ENCODE measurements at regions not wholly inside any gene's neighbourhood (a gene's known extent, or its start where the extent isn't known, plus 50 kb on each side); places are given as distances from the start of the nearest gene placed in this dataset.

DNA sequence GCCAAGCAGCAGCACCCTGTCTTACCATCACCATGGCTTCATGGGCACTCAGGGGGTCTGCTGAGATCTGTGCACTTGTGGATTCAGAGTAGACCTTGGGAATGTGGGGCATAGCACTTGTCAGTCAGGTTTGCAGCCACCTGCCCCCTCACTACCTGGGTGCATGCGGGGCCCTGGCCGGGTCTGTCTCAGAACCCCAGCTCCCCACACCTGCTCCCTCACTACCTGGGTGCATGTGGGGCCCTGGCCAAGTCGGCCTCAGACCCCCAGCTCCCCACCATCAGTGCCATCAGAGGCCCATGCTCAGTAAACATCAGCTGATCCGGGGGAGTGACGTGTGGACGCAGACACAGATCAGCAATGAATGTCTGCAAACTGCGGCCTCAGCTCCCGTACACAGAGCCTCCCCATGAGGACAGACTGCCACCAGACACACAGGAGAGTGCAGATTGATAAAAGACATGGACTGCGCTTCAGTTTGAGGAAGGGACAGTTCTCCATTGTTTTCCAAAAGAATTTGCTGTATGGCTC is 205.1 kb downstream of the GLI2 start:
- Histone ChIP-seq H3K4me1 (ENCODE audit: control insufficient read depth, insufficient read depth, low read length) (no peaks in the 10 kb centered on the region), H4K20me1 (ENCODE audit: control insufficient read depth, insufficient read depth) (no peaks in the 10 kb centered on the region), H3K36me3 (ENCODE audit: control insufficient read depth in 2 of 2, insufficient read depth in 2 of 2, low read length in 1 of 2) (no peaks in the 10 kb centered on the region), H3K9me3 (replicated peaks; ENCODE audit: control insufficient read depth, insufficient read depth, low read length) (no peaks in the 10 kb centered on the region), H3K4me2 (ENCODE audit: control insufficient read depth, insufficient read depth) (no peak overlapping the region), H3K9ac (ENCODE audit: control insufficient read depth, insufficient read depth, low read length) (no peak overlapping the region), H3K27me3 (replicated peaks in 1 of 2; ENCODE audit: control insufficient read depth in 2 of 2, insufficient read depth in 2 of 2, low read length in 1 of 2) (no peaks in the 10 kb centered on the region), H3K79me2 (ENCODE audit: control insufficient read depth, insufficient read depth, low read length) (no peaks in the 10 kb centered on the region), H3K4me3 (no peak overlapping the region), H2AFZ (ENCODE audit: control insufficient read depth, low read depth, low read length) (no peak overlapping the region), H3K27ac (ENCODE audit: control insufficient read depth, insufficient read depth) (no peak overlapping the region)
- ChIA-PET SMC1A (ENCODE audit: uncharacterized antibody, unreplicated experiment) (no interaction called here), POLR2A (no interaction called here), RAD21 (ENCODE audit: unreplicated experiment) (no interaction called here), CTCF (no interaction called here)
- ATAC-seq (no peak), DNase-seq (ENCODE audit: low read depth, low spot score) (no peak), FAIRE-seq (no peak)
- in situ Hi-C loops (cut with MboI) (no loop called here), intact Hi-C loops (cut with micrococcal nuclease; ENCODE audit: unreplicated experiment) (no loop called here)
- 36% methylated on average over 9 of the region's 9 CpGs for WGBS (ENCODE audit: insufficient coverage, insufficient replicate concordance, low lambda C conversion rate, missing lambda C conversion rate)
- BruUV-seq (replicated peaks) = no TSS peak
- TF ChIP-seq EP300 (IDR thresholded peaks at IDR 0.05; ENCODE audit: borderline replicate concordance in 1 of 2, control insufficient read depth in 1 of 2, low read depth in 2 of 2, low read length in 2 of 2) (no peak), IRF4 (IDR thresholded peaks at IDR 0.05; ENCODE audit: low read depth, low read length) (no peak), NBN (IDR thresholded peaks at IDR 0.05) (no peak), RFX5 (IDR thresholded peaks at IDR 0.05; ENCODE audit: low read depth, low read length) (no peak)
- TF ChIP-seq, protein P1, sequence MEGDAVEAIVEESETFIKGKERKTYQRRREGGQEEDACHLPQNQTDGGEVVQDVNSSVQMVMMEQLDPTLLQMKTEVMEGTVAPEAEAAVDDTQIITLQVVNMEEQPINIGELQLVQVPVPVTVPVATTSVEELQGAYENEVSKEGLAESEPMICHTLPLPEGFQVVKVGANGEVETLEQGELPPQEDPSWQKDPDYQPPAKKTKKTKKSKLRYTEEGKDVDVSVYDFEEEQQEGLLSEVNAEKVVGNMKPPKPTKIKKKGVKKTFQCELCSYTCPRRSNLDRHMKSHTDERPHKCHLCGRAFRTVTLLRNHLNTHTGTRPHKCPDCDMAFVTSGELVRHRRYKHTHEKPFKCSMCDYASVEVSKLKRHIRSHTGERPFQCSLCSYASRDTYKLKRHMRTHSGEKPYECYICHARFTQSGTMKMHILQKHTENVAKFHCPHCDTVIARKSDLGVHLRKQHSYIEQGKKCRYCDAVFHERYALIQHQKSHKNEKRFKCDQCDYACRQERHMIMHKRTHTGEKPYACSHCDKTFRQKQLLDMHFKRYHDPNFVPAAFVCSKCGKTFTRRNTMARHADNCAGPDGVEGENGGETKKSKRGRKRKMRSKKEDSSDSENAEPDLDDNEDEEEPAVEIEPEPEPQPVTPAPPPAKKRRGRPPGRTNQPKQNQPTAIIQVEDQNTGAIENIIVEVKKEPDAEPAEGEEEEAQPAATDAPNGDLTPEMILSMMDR (IDR thresholded peaks at IDR 0.05 in 2 of 3, conservative IDR thresholded peaks at IDR 0.05 in 1 of 3; ENCODE audit: control insufficient read depth in 2 of 3, extremely low read depth in 1 of 3, insufficient read depth in 1 of 3, low read depth in 3 of 3, low read length in 3 of 3) = no peak

DNA sequence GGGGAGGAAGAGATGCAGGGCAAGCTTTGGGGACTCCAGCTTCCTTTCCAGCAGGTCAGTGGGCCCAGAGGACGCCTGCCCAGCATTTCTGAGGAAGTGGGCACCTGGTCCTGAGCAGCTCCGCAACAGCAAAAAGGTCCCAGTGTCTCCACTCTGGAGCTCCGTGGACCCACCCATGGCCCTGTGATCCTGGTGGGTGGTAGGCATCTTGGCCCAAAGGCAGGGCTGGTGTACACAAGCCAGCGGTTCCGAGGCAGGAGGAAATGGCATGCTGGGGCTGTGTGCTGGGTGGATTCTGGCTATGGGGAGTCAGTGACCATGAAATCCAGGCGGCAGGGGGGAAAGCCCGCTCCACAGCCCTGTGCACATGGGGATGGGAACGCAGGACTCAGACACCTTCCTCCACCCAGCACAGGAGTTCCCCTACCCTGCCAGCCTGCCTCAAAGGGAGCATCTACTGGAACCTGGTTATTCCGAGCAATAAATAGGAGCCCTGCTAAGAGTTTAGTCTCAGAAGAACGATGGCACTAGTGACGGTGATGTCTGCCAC is 206.0 kb downstream of the GLI2 start:
- no peak overlapping the region for H3K4me3 ChIP-seq
- intact Hi-C loops (cut with micrococcal nuclease; ENCODE audit: unreplicated experiment) (no loop called here), in situ Hi-C loops (cut with MboI) (no loop called here)
- no peak overlapping the region for H2AFZ ChIP-seq (ENCODE audit: control insufficient read depth, low read depth, low read length)
- WGBS (ENCODE audit: insufficient coverage, insufficient replicate concordance, low lambda C conversion rate, missing lambda C conversion rate) = 32% methylated on average over 11 of the region's 11 CpGs
- H3K4me1 ChIP-seq (ENCODE audit: control insufficient read depth, insufficient read depth, low read length) = no peaks in the 10 kb centered on the region
- POLR2A ChIA-PET = no interaction called here
- no peaks in the 10 kb centered on the region for H4K20me1 ChIP-seq (ENCODE audit: control insufficient read depth, insufficient read depth)
- RAD21 ChIA-PET (ENCODE audit: unreplicated experiment) = no interaction called here
- H3K36me3 ChIP-seq (ENCODE audit: control insufficient read depth in 2 of 2, insufficient read depth in 2 of 2, low read length in 1 of 2) = no peaks in the 10 kb centered on the region
- H3K27me3 ChIP-seq (replicated peaks in 1 of 2; ENCODE audit: control insufficient read depth in 2 of 2, insufficient read depth in 2 of 2, low read length in 1 of 2) = no peaks in the 10 kb centered on the region
- no peak overlapping the region for H3K4me2 ChIP-seq (ENCODE audit: control insufficient read depth, insufficient read depth)
- no TSS peak for BruUV-seq (replicated peaks)
- no peak overlapping the region for H3K9ac ChIP-seq (ENCODE audit: control insufficient read depth, insufficient read depth, low read length)
- no peak; the same call in 2 of the 3 replicates for ATAC-seq
- TF ChIP-seq TCF3 (IDR thresholded peaks at IDR 0.05; ENCODE audit: borderline replicate concordance, insufficient read depth, low read depth, low read length) (no peak), ZNF384 (IDR thresholded peaks at IDR 0.05; ENCODE audit: borderline replicate concordance, low read depth, low read length) (no peak), SUZ12 (IDR thresholded peaks at IDR 0.05; ENCODE audit: unreplicated experiment) (no peak)
- no peak overlapping the region for H3K27ac ChIP-seq (ENCODE audit: control insufficient read depth, insufficient read depth)
- FAIRE-seq = no peak
- CTCF ChIA-PET = no interaction called here
- SMC1A ChIA-PET (ENCODE audit: uncharacterized antibody, unreplicated experiment) = no interaction called here
- no peaks in the 10 kb centered on the region for H3K79me2 ChIP-seq (ENCODE audit: control insufficient read depth, insufficient read depth, low read length)
- no peak for DNase-seq (ENCODE audit: low read depth, low spot score)
- H3K9me3 ChIP-seq (replicated peaks; ENCODE audit: control insufficient read depth, insufficient read depth, low read length) = no peaks in the 10 kb centered on the region
